ENCODE measurements at regions not wholly inside any gene's neighbourhood (a gene's known extent, or its start where the extent isn't known, plus 50 kb on each side); places are given as distances from the start of the nearest gene placed in this dataset.

GRCh38 chr19:56976300-56976699, 135.8 kb upstream of the PEG3 start:
- no peak for ATAC-seq
- Histone ChIP-seq H3K4me1 (replicated peaks in 1 of 2; ENCODE audit: control insufficient read depth in 2 of 2, insufficient read depth in 2 of 2, low read length in 2 of 2) (no peaks in the 10 kb centered on the region), H3K9me3 (replicated peaks; ENCODE audit: control insufficient read depth, insufficient read depth, low read depth, low read length) (no peaks in the 10 kb centered on the region; the same call in 1 of the 2 replicates), H3K36me3 (ENCODE audit: control insufficient read depth, insufficient read depth, low read length) (no peaks in the 10 kb centered on the region), H3K79me2 (ENCODE audit: control insufficient read depth, insufficient read depth, low read length) (no peaks in the 10 kb centered on the region), H3K9ac (ENCODE audit: insufficient read depth in 1 of 2, low read depth in 2 of 2, low read length in 2 of 2) (no peak overlapping the region), H3K27me3 (ENCODE audit: control insufficient read depth in 2 of 2, insufficient read depth in 2 of 2, low read length in 2 of 2) (no peaks in the 10 kb centered on the region), H4K20me1 (replicated peaks; ENCODE audit: control insufficient read depth, insufficient read depth, low read length) (no peaks in the 10 kb centered on the region), H3K4me3 (no peak overlapping the region), H3K9me1 (ENCODE audit: control insufficient read depth, insufficient read depth, low read length) (no peaks in the 10 kb centered on the region), H2AFZ (ENCODE audit: low read depth, low read length) (no peak overlapping the region), H3K4me2 (ENCODE audit: insufficient read depth, low read length) (no peak overlapping the region), H3K27ac (ENCODE audit: extremely low read depth, low read depth, low read length) (no peak overlapping the region)
- FAIRE-seq, result no peak
- 6% methylated on average over 4 of the region's 4 CpGs for WGBS (ENCODE audit: insufficient coverage, low coverage, missing lambda C conversion rate)
- in situ Hi-C loops (cut with MboI), result no loop called here
- TF ChIP-seq ZNF175 (CRISPR knock-in tag; IDR thresholded peaks at IDR 0.05; ENCODE audit: low read depth) (no peak), OTX1 (CRISPR knock-in tag; IDR thresholded peaks at IDR 0.05) (no peak), PRDM10 (IDR thresholded peaks at IDR 0.05; ENCODE audit: partially characterized antibody) (no peak), MLX (CRISPR knock-in tag; conservative IDR thresholded peaks at IDR 0.05) (no peak), FIP1L1 (IDR thresholded peaks at IDR 0.05; ENCODE audit: low read depth, low read length, poor library complexity, severe bottlenecking) (no peak)
- DNase-seq (ENCODE audit: extremely low read depth in 1 of 4, low spot score in 3 of 4), result no peak
- CTCF ChIA-PET (ENCODE audit: low intra/inter-chr PET ratio), result no interaction called here
- POLR2A ChIA-PET, result no interaction called here
- BruUV-seq (replicated peaks), result no TSS peak
- intact Hi-C loops (cut with micrococcal nuclease), result no loop called here

All from K562 (cell line).